HEK293 (cell line): ENCODE measurements at regions not wholly inside any gene's neighbourhood (a gene's known extent, or its start where the extent isn't known, plus 50 kb on each side); places are given as distances from the start of the nearest gene placed in this dataset.

Experiments
- CTCF ChIA-PET: fragments of 350-600 bp; formaldehyde crosslinking; extraction: SDS; loops from one replicate; lab custom pipeline; 2021; ENCODE audit warnings: antibody characterized with exemption; lab: Yijun Ruan, JAX
- POLR2A ChIA-PET: fragments of 300-600 bp; formaldehyde crosslinking; extraction: SDS; loops from one replicate; lab custom pipeline; 2020; ENCODE audit warnings: antibody characterized with exemption, inconsistent platforms; lab: Yijun Ruan, JAX
- H3K27ac ChIP-seq: fragments of 200-500 bp; sonication (Bioruptor generic); 2 replicates; pipeline ENCODE4 v1.5.1; 2014; ENCODE audit warnings: low read depth, low read length, control low read depth, inconsistent platforms; ENCODE audit errors: extremely low read depth
- H3K36me3 ChIP-seq, 2 experiments: fragments of 200-500 bp in 1 of 2; sonication (Bioruptor generic) in 1 of 2; 1 replicate in 1 of 2; 2 replicates in 1 of 2; pipeline ENCODE4 v1.5.1; 2014 to 2017; ENCODE audit warnings: inconsistent platforms in 2 of 2, low read length in 2 of 2; ENCODE audit not compliant: control insufficient read depth in 2 of 2, insufficient read depth in 1 of 2
- H3K4me1 ChIP-seq: fragments of 200-500 bp; sonication (Bioruptor generic); 2 replicates; pipeline ENCODE4 v1.5.1; 2014; ENCODE audit warnings: mild to moderate bottlenecking, low read length, inconsistent platforms; ENCODE audit not compliant: control insufficient read depth, insufficient read depth
- H3K4me3 ChIP-seq: 2 replicates; pipeline ENCODE4 v1.5.1; 2011; ENCODE audit warnings: low read depth, mild to moderate bottlenecking, control low read depth, low read length, moderate library complexity
- H3K9me3 ChIP-seq: fragments of 200-500 bp; sonication (Bioruptor generic); 2 replicates; pipeline ENCODE4 v1.5.1; 2014; ENCODE audit warnings: low read depth, low read length, inconsistent platforms; ENCODE audit not compliant: control insufficient read depth, insufficient read depth
- HIC1 ChIP-seq: fragments of 450-650 bp; formaldehyde crosslinking; IDR thresholded peaks from 2 replicates; pipeline ENCODE4 v1.5.1; 2016; ENCODE audit warnings: missing biosample characterization, missing genetic modification characterization
- PBX3 ChIP-seq: sonication (generic); formaldehyde crosslinking; IDR thresholded peaks from 2 replicates; pipeline ENCODE4 v1.8.1; 2022; ENCODE audit warnings: mild to moderate bottlenecking, moderate library complexity, missing genetic modification reagents
- PRDM10 ChIP-seq: fragments of 450-650 bp; formaldehyde crosslinking; IDR thresholded peaks from 2 replicates; pipeline ENCODE4 v1.5.1; 2016; ENCODE audit warnings: missing biosample characterization, missing genetic modification characterization
- REST ChIP-seq: fragments of 450-650 bp; formaldehyde crosslinking; IDR thresholded peaks from 2 replicates; pipeline ENCODE4 v1.5.1; 2016; ENCODE audit warnings: missing biosample characterization, missing genetic modification characterization
- SP2 ChIP-seq: fragments of 450-650 bp; formaldehyde crosslinking; IDR thresholded peaks from 2 replicates; pipeline ENCODE4 v1.5.1; 2016; ENCODE audit warnings: missing biosample characterization, missing genetic modification characterization
- ZNF155 ChIP-seq: fragments of 450-650 bp; formaldehyde crosslinking; IDR thresholded peaks from 2 replicates; pipeline ENCODE4 v1.5.1; 2016; ENCODE audit warnings: missing biosample characterization, missing genetic modification characterization
- ZNF311 ChIP-seq: fragments of 450-650 bp; formaldehyde crosslinking; IDR thresholded peaks from 2 replicates; pipeline ENCODE4 v1.5.1; 2017; ENCODE audit warnings: missing biosample characterization, missing genetic modification characterization, borderline replicate concordance
- ZNF335 ChIP-seq: fragments of 450-650 bp; formaldehyde crosslinking; conservative IDR thresholded peaks from 2 replicates; pipeline ENCODE4 v1.5.1; 2016; ENCODE audit warnings: missing biosample characterization, missing genetic modification characterization
- ZNF350 ChIP-seq: fragments of 450-650 bp; formaldehyde crosslinking; IDR thresholded peaks from 2 replicates; pipeline ENCODE4 v1.5.0; 2017; ENCODE audit warnings: missing biosample characterization, mild to moderate bottlenecking, missing genetic modification characterization
- ZNF398 ChIP-seq: fragments of 450-650 bp; formaldehyde crosslinking; IDR thresholded peaks from 2 replicates; pipeline ENCODE4 v1.5.1; 2017; ENCODE audit warnings: missing biosample characterization, missing genetic modification characterization
- ZNF48 ChIP-seq: fragments of 450-650 bp; formaldehyde crosslinking; IDR thresholded peaks from 2 replicates; pipeline ENCODE4 v1.5.1; 2016; ENCODE audit warnings: missing biosample characterization, missing genetic modification characterization
- ZNF488 ChIP-seq: fragments of 450-650 bp; formaldehyde crosslinking; IDR thresholded peaks from 2 replicates; pipeline ENCODE4 v1.5.1; 2016; ENCODE audit warnings: missing biosample characterization, missing genetic modification characterization
- ZNF501 ChIP-seq: fragments of 450-650 bp; formaldehyde crosslinking; IDR thresholded peaks from 2 replicates; pipeline ENCODE4 v1.5.1; 2016; ENCODE audit warnings: missing biosample characterization, missing genetic modification characterization
- ZNF645 ChIP-seq: fragments of 450-650 bp; formaldehyde crosslinking; IDR thresholded peaks from 2 replicates; pipeline ENCODE4; 2016; ENCODE audit warnings: missing biosample characterization, missing genetic modification characterization
- ZNF768 ChIP-seq: fragments of 450-650 bp; formaldehyde crosslinking; IDR thresholded peaks from 2 replicates; pipeline ENCODE4 v1.5.1; 2018; ENCODE audit warnings: missing biosample characterization, mild to moderate bottlenecking, missing genetic modification characterization
- TF ChIP-seq, protein P1 (sequence below): fragments of 450-650 bp; formaldehyde crosslinking; IDR thresholded peaks from 2 replicates; pipeline ENCODE4 v1.5.1; 2016; ENCODE audit warnings: missing biosample characterization, missing genetic modification characterization
- TF ChIP-seq, protein P2 (sequence below): fragments of 450-650 bp; formaldehyde crosslinking; IDR thresholded peaks from 2 replicates; pipeline ENCODE4 v1.5.1; 2016; ENCODE audit warnings: missing biosample characterization, missing genetic modification characterization

DNA sequence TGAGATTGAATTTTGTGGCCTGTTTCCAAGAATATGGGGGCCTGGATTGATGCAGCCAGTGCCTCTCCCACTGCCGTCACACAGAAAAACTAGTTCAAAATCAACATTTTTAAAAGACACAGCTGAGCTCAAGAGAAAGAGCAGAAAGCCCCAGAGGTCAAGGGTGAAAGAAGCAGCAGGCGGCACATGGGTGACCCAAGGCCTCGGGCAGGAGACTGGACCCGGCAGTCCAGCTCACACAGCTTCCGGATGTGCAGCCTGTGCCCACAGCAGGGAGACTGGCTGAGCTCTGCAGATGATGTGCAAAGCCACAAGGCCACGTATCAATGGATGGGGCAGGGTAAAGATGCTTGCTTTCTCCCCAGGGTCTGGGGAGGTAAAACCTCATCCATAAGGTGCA lies 50.4 kb upstream of the RNF32 start:
- no peak overlapping the region for H3K27ac ChIP-seq
- TF ChIP-seq PRDM10 (tag by site-specific recombination), result no peak
- TF ChIP-seq, protein P1, sequence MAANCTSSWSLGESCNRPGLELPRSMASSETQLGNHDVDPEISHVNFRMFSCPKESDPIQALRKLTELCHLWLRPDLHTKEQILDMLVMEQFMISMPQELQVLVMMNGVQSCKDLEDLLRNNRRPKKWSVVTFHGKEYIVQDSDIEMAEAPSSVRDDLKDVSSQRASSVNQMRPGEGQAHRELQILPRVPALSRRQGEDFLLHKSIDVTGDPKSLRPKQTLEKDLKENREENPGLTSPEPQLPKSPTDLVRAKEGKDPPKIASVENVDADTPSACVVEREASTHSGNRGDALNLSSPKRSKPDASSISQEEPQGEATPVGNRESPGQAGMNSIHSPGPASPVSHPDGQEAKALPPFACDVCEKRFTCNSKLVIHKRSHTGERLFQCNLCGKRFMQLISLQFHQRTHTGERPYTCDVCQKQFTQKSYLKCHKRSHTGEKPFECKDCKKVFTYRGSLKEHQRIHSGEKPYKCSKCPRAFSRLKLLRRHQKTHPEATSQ (tag by site-specific recombination), result no peak
- TF ChIP-seq ZNF48 (tag by site-specific recombination), result no peak
- no peak for TF ChIP-seq ZNF645 (tag by site-specific recombination)
- no peak for TF ChIP-seq ZNF155 (tag by site-specific recombination)
- TF ChIP-seq SP2 (tag by site-specific recombination), result no peak
- TF ChIP-seq, protein P2, sequence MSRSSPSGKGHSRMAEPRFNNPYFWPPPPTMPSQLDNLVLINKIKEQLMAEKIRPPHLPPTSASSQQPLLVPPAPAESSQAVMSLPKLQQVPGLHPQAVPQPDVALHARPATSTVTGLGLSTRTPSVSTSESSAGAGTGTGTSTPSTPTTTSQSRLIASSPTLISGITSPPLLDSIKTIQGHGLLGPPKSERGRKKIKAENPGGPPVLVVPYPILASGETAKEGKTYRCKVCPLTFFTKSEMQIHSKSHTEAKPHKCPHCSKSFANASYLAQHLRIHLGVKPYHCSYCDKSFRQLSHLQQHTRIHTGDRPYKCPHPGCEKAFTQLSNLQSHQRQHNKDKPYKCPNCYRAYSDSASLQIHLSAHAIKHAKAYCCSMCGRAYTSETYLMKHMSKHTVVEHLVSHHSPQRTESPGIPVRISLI (tag by site-specific recombination), result no peak
- TF ChIP-seq ZNF335 (tag by site-specific recombination), result no peak
- TF ChIP-seq ZNF768 (tag by site-specific recombination), result no peak
- no peak for TF ChIP-seq ZNF488 (tag by site-specific recombination)
- no peak overlapping the region for H3K4me3 ChIP-seq
- H3K9me3 ChIP-seq, result no peaks in the 10 kb centered on the region
- ChIA-PET CTCF (no interaction called here), POLR2A (no interaction called here)
- H3K4me1 ChIP-seq, result no peaks in the 10 kb centered on the region
- no peaks in the 10 kb centered on the region for H3K36me3 ChIP-seq

- Histone ChIP-seq H3K4me3 (no peak overlapping the region), H3K36me3 (no peaks in the 10 kb centered on the region), H3K4me1 (no peaks in the 10 kb centered on the region), H3K27ac (no peak overlapping the region), H3K9me3 (no peaks in the 10 kb centered on the region)
- ChIA-PET CTCF (no interaction called here), POLR2A (no interaction called here)
- TF ChIP-seq HIC1 (tag by site-specific recombination), result no peak
- no peak for TF ChIP-seq ZNF501 (tag by site-specific recombination)
- no peak for TF ChIP-seq ZNF398 (tag by site-specific recombination)
- TF ChIP-seq ZNF311, result no peak
- TF ChIP-seq PBX3 (CRISPR knock-in tag), result no peak
- no peak for TF ChIP-seq REST (tag by site-specific recombination)
- no peak for TF ChIP-seq ZNF350 (tag by site-specific recombination)
These were observed 50.8 kb upstream of the RNF32 start for GRCh38 chr7:156589808-156590207.
